ENCODE measurements at regions not wholly inside any gene's neighbourhood (a gene's known extent, or its start where the extent isn't known, plus 50 kb on each side); places are given as distances from the start of the nearest gene placed in this dataset.

- Mint-ChIP-seq H3K4me3 (no peak overlapping the region), H3K27me3 (peaks cover 4% of the 10 kb centered on the region), H3K27ac (no peak overlapping the region), H3K9me3 (ENCODE audit: insufficient read depth) (no peaks in the 10 kb centered on the region), H3K4me1 (no peaks in the 10 kb centered on the region)
- ATAC-seq (ENCODE audit: low read depth) (peak; percentile 36), DNase-seq (peak; percentile 17)
- Histone ChIP-seq H3K36me3 (replicated peaks in 1 of 2; ENCODE audit: control extremely low read depth in 1 of 2, control insufficient read depth in 1 of 2, extremely low read depth in 1 of 2, insufficient read depth in 2 of 2, low read length in 1 of 2) (no peaks in the 10 kb centered on the region), H3K4me3 (ENCODE audit: control extremely low read depth in 1 of 5, extremely low read depth in 1 of 5, insufficient read depth in 1 of 5, low read depth in 2 of 5, low read length in 4 of 5) (no peak overlapping the region), H3K79me2 (ENCODE audit: control insufficient read depth, insufficient read depth, low read length) (no peaks in the 10 kb centered on the region), H4K20me1 (ENCODE audit: control insufficient read depth, insufficient read depth, low read length, poor library complexity, severe bottlenecking) (no peaks in the 10 kb centered on the region), H3K9me3 (ENCODE audit: control extremely low read depth in 1 of 3, control insufficient read depth in 2 of 3, insufficient read depth in 1 of 3, low read length in 2 of 3) (no peaks in the 10 kb centered on the region), H3K4me1 (ENCODE audit: control insufficient read depth in 2 of 2, insufficient read depth in 2 of 2, low read length in 2 of 2) (no peaks in the 10 kb centered on the region), H2AFZ (ENCODE audit: insufficient read depth, low read depth, low read length, poor library complexity, severe bottlenecking) (no peak overlapping the region), H3K27me3 (replicated peaks in 1 of 4; ENCODE audit: control extremely low read depth in 1 of 4, control insufficient read depth in 3 of 4, insufficient read depth in 4 of 4, low read length in 3 of 4) (no peaks in the 10 kb centered on the region), H3K9ac (ENCODE audit: low read length) (no peak overlapping the region), H3K4me2 (replicated peaks; ENCODE audit: low read depth, low read length, poor library complexity, severe bottlenecking) (no peak overlapping the region), H3K27ac (ENCODE audit: low read length in 2 of 2) (no peak overlapping the region)
- intact Hi-C loops (cut with micrococcal nuclease): loop anchor here (2.0 kb wide), 1 partner anchor 742 kb away; no protein-coding TSS in a partner anchor
- POLR2A ChIA-PET: no interaction called here
- CTCF ChIA-PET: interaction anchor here (1.0 to 5.1 kb wide), 2 partner anchors 743 to 897 kb away, joined by 3 to 20 read pairs; no protein-coding TSS in a partner anchor
- WGBS (ENCODE audit: insufficient coverage): 15% methylated on average over 1 of the region's 2 CpGs
- TF ChIP-seq, protein P1, sequence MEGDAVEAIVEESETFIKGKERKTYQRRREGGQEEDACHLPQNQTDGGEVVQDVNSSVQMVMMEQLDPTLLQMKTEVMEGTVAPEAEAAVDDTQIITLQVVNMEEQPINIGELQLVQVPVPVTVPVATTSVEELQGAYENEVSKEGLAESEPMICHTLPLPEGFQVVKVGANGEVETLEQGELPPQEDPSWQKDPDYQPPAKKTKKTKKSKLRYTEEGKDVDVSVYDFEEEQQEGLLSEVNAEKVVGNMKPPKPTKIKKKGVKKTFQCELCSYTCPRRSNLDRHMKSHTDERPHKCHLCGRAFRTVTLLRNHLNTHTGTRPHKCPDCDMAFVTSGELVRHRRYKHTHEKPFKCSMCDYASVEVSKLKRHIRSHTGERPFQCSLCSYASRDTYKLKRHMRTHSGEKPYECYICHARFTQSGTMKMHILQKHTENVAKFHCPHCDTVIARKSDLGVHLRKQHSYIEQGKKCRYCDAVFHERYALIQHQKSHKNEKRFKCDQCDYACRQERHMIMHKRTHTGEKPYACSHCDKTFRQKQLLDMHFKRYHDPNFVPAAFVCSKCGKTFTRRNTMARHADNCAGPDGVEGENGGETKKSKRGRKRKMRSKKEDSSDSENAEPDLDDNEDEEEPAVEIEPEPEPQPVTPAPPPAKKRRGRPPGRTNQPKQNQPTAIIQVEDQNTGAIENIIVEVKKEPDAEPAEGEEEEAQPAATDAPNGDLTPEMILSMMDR (IDR thresholded peaks at IDR 0.05): peak; percentile 60
- no peak for TF ChIP-seq EZH2 (IDR thresholded peaks at IDR 0.05; ENCODE audit: borderline replicate concordance, insufficient read depth, low read depth, low read length, poor library complexity, severe bottlenecking)
These were observed 279.3 kb upstream of the DDHD1 start for GRCh38 chr14:53432378-53432802.

GRCh38 chr14:53430870-53431269, 277.7 kb upstream of the DDHD1 start:
- no peak for ATAC-seq (ENCODE audit: low read depth)
- H3K79me2 ChIP-seq (ENCODE audit: control insufficient read depth, insufficient read depth, low read length): no peaks in the 10 kb centered on the region
- POLR2A ChIA-PET: no interaction called here
- H3K36me3 ChIP-seq (replicated peaks in 1 of 2; ENCODE audit: control extremely low read depth in 1 of 2, control insufficient read depth in 1 of 2, extremely low read depth in 1 of 2, insufficient read depth in 2 of 2, low read length in 1 of 2): no peaks in the 10 kb centered on the region
- H3K27ac ChIP-seq (ENCODE audit: low read length in 2 of 2): no peak overlapping the region
- H3K27me3 Mint-ChIP-seq: no peaks in the 10 kb centered on the region
- H3K27ac Mint-ChIP-seq: no peak overlapping the region
- WGBS (ENCODE audit: insufficient coverage): no CpG with 5 or more reads among the region's 2 CpGs
- no peak for TF ChIP-seq EZH2 (IDR thresholded peaks at IDR 0.05; ENCODE audit: borderline replicate concordance, insufficient read depth, low read depth, low read length, poor library complexity, severe bottlenecking)
- TF ChIP-seq, protein P1 (IDR thresholded peaks at IDR 0.05): no peak
- no peaks in the 10 kb centered on the region for H3K4me1 Mint-ChIP-seq
- H3K4me1 ChIP-seq (ENCODE audit: control insufficient read depth in 2 of 2, insufficient read depth in 2 of 2, low read length in 2 of 2): no peaks in the 10 kb centered on the region
- CTCF ChIA-PET: interaction anchor here (1.0 to 5.1 kb wide), 4 partner anchors 183 to 917 kb away, joined by 3 to 20 read pairs (median 3); no protein-coding TSS in a partner anchor
- H3K4me3 Mint-ChIP-seq: no peak overlapping the region
- DNase-seq: no peak
- no peaks in the 10 kb centered on the region for H3K9me3 Mint-ChIP-seq (ENCODE audit: insufficient read depth)
- H4K20me1 ChIP-seq (ENCODE audit: control insufficient read depth, insufficient read depth, low read length, poor library complexity, severe bottlenecking): no peaks in the 10 kb centered on the region
- intact Hi-C loops (cut with micrococcal nuclease): no loop called here
- no peak overlapping the region for H2AFZ ChIP-seq (ENCODE audit: insufficient read depth, low read depth, low read length, poor library complexity, severe bottlenecking)
- no peak overlapping the region for H3K9ac ChIP-seq (ENCODE audit: low read length)
- H3K27me3 ChIP-seq (replicated peaks in 1 of 4; ENCODE audit: control extremely low read depth in 1 of 4, control insufficient read depth in 3 of 4, insufficient read depth in 4 of 4, low read length in 3 of 4): no peaks in the 10 kb centered on the region
- no peaks in the 10 kb centered on the region for H3K9me3 ChIP-seq (ENCODE audit: control extremely low read depth in 1 of 3, control insufficient read depth in 2 of 3, insufficient read depth in 1 of 3, low read length in 2 of 3)
- no peak overlapping the region for H3K4me2 ChIP-seq (replicated peaks; ENCODE audit: low read depth, low read length, poor library complexity, severe bottlenecking)
- H3K4me3 ChIP-seq (ENCODE audit: control extremely low read depth in 1 of 5, extremely low read depth in 1 of 5, insufficient read depth in 1 of 5, low read depth in 2 of 5, low read length in 4 of 5): no peak overlapping the region

All from B cell (primary cell).